GM21447 (cell line): ENCODE measurements at regions not wholly inside any gene's neighbourhood (a gene's known extent, or its start where the extent isn't known, plus 50 kb on each side); places are given as distances from the start of the nearest gene placed in this dataset.
"Not testable (repeated sequence)": the region's sequence is repeated elsewhere in the genome, so short reads cannot be mapped to it uniquely, and the experiment has no call there.

Experiments
- ATAC-seq: cut with Tn5 transposase; IDR thresholded peaks from one replicate; pipeline ENCODE4 v1.9.1; 2021; ENCODE audit not compliant: unreplicated experiment

GRCh38 chr19:32067685-32068084 is 277.7 kb upstream of the ZNF507 start:
- no peak for ATAC-seq

GRCh38 chr19:32068793-32069192 is 276.6 kb upstream of the ZNF507 start:
- ATAC-seq = no peak

GRCh38 chr19:32070101-32070500 is 275.3 kb upstream of the ZNF507 start:
- no peak for ATAC-seq

GRCh38 chr19:32082028-32082427 is 263.4 kb upstream of the ZNF507 start:
- no peak for ATAC-seq

- not testable (repeated sequence) for ATAC-seq
These were observed 260.6 kb upstream of the ZNF507 start for GRCh38 chr19:32084756-32085363.

- no peak for ATAC-seq
These were observed 254.2 kb upstream of the ZNF507 start for GRCh38 chr19:32091241-32091640.

GRCh38 chr19:32097011-32097410 is 248.4 kb upstream of the ZNF507 start:
- no peak for ATAC-seq

- ATAC-seq = no peak
These were observed 247.8 kb upstream of the ZNF507 start for GRCh38 chr19:32097620-32098019.

GRCh38 chr19:32098968-32099367 is 246.4 kb upstream of the ZNF507 start:
- ATAC-seq = no peak

- no peak for ATAC-seq
These were observed 244.2 kb upstream of the ZNF507 start for GRCh38 chr19:32101206-32101605.

GRCh38 chr19:32103541-32103940 is 241.9 kb upstream of the ZNF507 start:
- no peak for ATAC-seq

GRCh38 chr19:32104153-32104849 is 241.1 kb upstream of the ZNF507 start:
- ATAC-seq = no peak

GRCh38 chr19:32104850-32105235 is 240.6 kb upstream of the ZNF507 start:
- no peak for ATAC-seq

GRCh38 chr19:32105527-32106310 is 239.7 kb upstream of the ZNF507 start:
- no peak for ATAC-seq

- no peak for ATAC-seq
These were observed 223.2 kb upstream of the ZNF507 start for GRCh38 chr19:32122258-32122657.

GRCh38 chr19:32123355-32123940 is 222.0 kb upstream of the ZNF507 start:
- no peak for ATAC-seq

GRCh38 chr19:32124585-32124984 is 220.8 kb upstream of the ZNF507 start:
- ATAC-seq = no peak

GRCh38 chr19:32129141-32129540 is 216.3 kb upstream of the ZNF507 start:
- no peak for ATAC-seq

- ATAC-seq = no peak
These were observed 215.1 kb upstream of the ZNF507 start for GRCh38 chr19:32130332-32130731.

- ATAC-seq = no peak
These were observed 214.4 kb upstream of the ZNF507 start for GRCh38 chr19:32131005-32131404.

GRCh38 chr19:32138416-32138815 is 207.0 kb upstream of the ZNF507 start:
- no peak for ATAC-seq
